C4-2B (cell line): ENCODE measurements at regions not wholly inside any gene's neighbourhood (a gene's known extent, or its start where the extent isn't known, plus 50 kb on each side); places are given as distances from the start of the nearest gene placed in this dataset.

Experiments used
- H3K27ac ChIP-seq: fragments of 450-650 bp; 2 replicates; pipeline ENCODE4 v1.5.1; 2017
- ZFX ChIP-seq: fragments of 450-650 bp; IDR thresholded peaks from 2 replicates; pipeline ENCODE4 v1.6.1; 2017
- TF ChIP-seq, protein P1 (sequence below): fragments of 450-650 bp; conservative IDR thresholded peaks from 2 replicates; pipeline ENCODE4 v1.5.1; 2017; ENCODE audit warnings: mild to moderate bottlenecking

DNA sequence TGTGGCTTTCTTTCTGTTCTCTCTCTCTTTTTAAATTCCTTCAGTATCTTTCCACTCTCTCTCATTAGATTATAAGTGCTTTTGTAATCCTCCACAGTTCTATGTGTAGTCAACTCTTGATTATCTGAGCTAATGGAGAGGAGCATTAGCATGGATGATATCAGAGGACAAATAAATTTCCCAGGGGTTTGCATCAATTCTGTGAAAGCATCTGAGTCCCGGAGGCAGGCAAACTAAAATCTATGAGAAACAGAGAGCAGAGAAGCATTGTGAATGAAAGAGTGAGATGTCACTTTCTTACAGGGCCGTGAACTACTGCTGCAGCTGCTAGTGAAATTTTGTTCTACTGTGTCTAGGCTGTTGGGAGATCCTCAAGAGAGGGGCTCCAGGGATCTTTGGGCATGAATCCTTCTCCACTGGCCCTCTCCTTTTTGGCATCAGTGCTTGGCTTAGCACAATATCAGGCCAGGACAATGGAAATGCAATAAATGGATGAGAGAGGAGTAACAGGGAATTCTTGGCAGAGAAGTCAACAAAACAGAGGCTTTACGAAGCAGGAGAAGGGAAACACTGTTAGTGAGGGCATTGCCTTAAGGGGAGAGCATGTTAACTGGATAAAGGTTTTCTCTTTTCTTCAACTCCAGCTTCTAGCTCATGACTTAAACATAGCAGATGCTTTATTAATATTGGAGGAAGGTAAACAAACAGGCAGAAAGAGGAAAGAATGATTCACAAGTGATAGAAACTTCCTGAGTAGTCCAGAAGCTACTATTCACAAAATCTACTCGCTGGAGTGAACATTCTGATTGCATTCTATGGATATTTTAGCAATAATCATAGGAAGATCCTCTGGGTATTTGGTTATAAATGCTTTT, 847.0 kb upstream of the MAP3K7 start:
- TF ChIP-seq, protein P1, sequence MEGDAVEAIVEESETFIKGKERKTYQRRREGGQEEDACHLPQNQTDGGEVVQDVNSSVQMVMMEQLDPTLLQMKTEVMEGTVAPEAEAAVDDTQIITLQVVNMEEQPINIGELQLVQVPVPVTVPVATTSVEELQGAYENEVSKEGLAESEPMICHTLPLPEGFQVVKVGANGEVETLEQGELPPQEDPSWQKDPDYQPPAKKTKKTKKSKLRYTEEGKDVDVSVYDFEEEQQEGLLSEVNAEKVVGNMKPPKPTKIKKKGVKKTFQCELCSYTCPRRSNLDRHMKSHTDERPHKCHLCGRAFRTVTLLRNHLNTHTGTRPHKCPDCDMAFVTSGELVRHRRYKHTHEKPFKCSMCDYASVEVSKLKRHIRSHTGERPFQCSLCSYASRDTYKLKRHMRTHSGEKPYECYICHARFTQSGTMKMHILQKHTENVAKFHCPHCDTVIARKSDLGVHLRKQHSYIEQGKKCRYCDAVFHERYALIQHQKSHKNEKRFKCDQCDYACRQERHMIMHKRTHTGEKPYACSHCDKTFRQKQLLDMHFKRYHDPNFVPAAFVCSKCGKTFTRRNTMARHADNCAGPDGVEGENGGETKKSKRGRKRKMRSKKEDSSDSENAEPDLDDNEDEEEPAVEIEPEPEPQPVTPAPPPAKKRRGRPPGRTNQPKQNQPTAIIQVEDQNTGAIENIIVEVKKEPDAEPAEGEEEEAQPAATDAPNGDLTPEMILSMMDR, result no peak
- no peak for TF ChIP-seq ZFX
- no peak overlapping the region for H3K27ac ChIP-seq

- no peak for TF ChIP-seq ZFX
- TF ChIP-seq, protein P1, result peak; percentile 21
- no peak overlapping the region for H3K27ac ChIP-seq
Observed at GRCh38 chr6:91428953-91429560, 842.2 kb upstream of the MAP3K7 start.

DNA sequence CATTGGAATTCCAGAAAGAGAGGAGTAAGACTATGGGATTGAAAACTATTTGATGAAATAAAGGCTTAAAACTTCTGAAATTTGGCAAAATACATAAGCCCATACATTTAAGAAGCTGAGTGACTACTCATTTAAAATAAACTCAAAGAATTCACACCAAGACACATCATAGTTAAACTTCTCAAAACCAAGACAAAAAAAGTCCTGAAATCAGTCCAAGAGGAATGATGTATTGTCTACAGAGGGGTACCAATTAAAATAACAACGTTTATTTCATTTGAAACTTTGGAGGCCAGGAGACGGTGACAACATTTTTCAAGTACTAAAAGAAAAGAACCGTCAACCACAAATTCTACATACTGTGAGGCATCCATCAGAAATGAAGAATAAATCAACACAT, 841.4 kb upstream of the MAP3K7 start:
- TF ChIP-seq ZFX, result no peak
- TF ChIP-seq, protein P1, result no peak
- no peak overlapping the region for H3K27ac ChIP-seq

- no peak for TF ChIP-seq ZFX
- TF ChIP-seq, protein P1, result no peak
- H3K27ac ChIP-seq, result no peak overlapping the region
Observed at GRCh38 chr6:91420243-91420642, 833.4 kb upstream of the MAP3K7 start.

DNA sequence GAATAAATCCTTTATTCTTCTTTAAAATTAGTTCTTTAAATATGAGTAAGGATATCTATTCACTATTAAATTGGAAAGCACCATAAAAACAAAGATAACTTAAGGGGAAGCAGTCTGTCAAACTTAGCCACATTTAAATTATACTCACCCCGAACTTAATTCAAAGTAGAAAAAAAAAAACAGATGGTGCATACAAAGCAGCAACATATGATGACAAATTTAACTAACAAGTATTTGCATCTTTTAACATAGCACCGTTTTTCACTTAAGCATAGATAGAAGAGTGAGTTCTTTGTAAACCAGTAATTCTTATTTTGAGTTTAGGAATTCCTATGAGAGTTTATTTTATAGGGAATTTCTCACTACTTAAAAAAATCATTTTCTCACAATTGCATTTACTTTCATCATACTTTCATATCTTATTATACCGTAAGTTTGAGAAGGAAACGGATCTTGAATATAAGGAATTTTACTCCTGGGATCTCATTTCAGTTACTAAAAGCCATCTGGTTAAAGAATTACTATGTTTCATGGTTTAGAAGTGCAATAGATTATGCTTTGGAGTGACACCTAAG, 828.2 kb upstream of the MAP3K7 start:
- H3K27ac ChIP-seq, result no peak overlapping the region

GRCh38 chr6:91412532-91412931, 825.7 kb upstream of the MAP3K7 start:
- TF ChIP-seq, protein P1, result peak; percentile 10
- no peak for TF ChIP-seq ZFX
- no peak overlapping the region for H3K27ac ChIP-seq

More for the DNA sequence above, 828.2 kb upstream of the MAP3K7 start:
- TF ChIP-seq ZFX, result no peak
- TF ChIP-seq, protein P1, result no peak

- TF ChIP-seq ZFX, result no peak
- TF ChIP-seq, protein P1, result no peak
- no peak overlapping the region for H3K27ac ChIP-seq
Observed at GRCh38 chr6:91407706-91408105, 820.8 kb upstream of the MAP3K7 start.
